Pulmonary artery endothelial cell (primary cell): ENCODE measurements at regions not wholly inside any gene's neighbourhood (a gene's known extent, or its start where the extent isn't known, plus 50 kb on each side); places are given as distances from the start of the nearest gene placed in this dataset.
"Not testable (repeated sequence)": the region's sequence is repeated elsewhere in the genome, so short reads cannot be mapped to it uniquely, and the experiment has no call there.

Experiments
- DNase-seq: peaks from one replicate; pipeline ENCODE4 v3.0.0-alpha.2; 2011; ENCODE audit warnings: low read depth, low spot score

DNA sequence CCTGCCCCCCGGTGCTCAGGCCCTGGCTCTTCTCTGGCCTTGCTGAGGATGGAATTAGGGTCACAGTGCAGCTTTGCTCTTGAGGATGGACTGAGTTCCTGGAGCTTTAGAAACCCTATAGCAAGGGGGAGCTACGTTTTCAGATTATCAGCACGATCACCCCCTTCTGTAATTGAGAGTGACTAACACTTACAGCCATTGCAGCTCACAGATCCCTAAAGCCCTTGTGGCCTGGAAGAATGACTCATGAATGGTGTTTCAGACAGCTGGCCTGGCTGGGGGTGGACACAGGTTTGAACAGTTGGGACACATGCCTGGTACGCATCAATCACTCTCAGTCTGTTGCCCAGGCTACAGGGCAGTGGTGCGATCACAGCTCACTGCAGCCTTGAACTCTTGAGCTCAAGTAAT, 79.7 kb upstream of the IGFBP5 start:
- DNase-seq, result no peak

DNA sequence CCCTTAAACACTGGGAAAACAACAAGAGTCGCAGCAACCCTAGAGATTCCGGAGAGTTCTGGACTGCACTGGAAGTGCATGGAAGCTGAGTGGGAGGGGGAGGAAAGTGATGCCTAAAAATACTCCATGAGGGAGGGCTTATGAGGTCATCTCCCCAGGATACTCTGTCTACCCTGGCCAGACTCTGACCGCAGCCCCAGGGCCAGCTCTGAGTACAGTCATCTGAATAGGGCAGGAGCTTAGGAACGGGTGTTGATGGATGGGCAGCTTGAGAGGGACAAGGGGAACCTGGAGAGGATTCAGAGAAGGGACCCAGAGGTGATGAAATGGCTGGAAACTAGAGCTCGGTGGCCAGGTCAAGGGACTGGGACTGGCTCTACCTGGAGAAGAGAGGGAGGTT, 79.3 kb upstream of the IGFBP5 start:
- DNase-seq, result no peak

DNA sequence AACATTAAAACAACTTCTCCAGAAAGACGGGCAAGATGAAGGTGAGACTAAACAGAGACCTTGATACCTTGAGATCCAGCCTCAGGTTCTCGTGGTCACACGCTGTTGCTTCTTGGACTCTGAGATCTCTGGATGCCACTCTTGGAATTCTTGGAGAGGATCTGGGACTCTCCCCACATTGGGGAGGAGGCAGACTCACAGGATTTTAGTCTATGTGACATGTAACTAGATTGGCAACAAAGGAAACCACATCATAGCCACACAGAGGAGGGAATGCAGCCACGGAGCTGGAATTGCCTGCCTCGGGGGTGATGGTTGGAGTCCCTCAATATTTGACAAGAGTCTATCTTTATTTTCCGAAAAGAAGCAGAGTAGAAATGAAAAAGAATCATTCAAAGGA, 78.8 kb upstream of the IGFBP5 start:
- no peak for DNase-seq

DNA sequence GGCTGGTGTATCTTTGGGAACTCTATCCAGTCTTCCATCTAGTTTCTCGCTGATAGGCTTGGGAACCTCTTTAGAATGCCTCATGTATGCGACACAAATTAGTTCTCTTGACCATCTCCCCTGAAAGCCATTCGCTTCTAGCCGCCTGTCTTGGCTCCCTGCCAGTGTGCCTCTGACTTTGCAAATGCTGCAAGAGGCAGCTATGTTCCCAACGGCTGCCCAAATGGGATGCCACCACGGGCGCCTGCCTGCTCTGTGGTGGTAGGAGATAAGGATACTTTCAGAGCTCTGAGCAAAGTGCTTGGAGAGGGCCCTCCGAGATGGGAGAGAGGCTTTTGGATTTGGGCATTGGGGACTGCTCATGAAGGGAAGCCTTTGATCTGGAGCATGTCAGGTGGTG, 77.7 kb upstream of the IGFBP5 start:
- no peak for DNase-seq

DNA sequence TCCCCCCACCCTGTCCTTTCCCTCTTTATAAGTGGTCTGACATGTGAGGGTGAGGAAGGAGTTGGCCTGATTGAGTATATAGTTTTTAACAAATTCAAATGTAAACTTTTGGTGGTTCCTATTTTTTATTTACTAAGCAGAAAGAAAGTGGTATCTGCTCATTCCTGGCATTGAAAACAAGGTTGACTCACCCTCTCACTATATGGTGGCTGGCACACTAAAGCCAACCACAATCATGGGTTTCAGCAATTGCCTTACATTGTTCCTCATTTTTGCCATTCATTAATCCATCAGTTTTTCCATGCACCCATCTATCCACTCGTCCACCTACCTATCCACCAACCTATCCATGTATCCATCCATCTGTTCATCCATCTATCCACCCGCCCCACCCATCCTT, 75.4 kb upstream of the IGFBP5 start:
- no peak for DNase-seq

- no peak for DNase-seq
Observed at GRCh38 chr2:216770050-216770449, 74.7 kb upstream of the IGFBP5 start.

DNA sequence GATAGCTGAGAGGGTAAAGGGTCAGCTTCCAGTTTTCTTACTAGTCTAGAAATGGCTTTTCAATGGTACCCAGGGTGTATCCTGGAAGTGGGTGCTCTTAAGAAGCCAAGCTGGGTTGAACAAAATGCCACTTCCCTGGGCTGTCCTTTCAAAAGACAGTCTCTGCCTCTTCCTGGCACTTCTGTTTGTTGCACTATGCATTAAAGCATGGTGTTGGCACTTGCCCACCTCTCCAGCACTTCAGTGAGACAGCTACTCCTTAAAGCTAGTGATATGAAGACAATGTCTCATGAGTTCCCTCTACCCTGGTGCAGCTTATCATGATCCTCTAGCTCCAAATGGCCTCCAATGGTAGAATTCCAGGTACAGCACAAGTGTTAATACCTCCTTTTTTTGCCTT, 74.3 kb upstream of the IGFBP5 start:
- DNase-seq, result no peak

GRCh38 chr2:216768908-216769411, 73.6 kb upstream of the IGFBP5 start:
- DNase-seq, result no peak

DNA sequence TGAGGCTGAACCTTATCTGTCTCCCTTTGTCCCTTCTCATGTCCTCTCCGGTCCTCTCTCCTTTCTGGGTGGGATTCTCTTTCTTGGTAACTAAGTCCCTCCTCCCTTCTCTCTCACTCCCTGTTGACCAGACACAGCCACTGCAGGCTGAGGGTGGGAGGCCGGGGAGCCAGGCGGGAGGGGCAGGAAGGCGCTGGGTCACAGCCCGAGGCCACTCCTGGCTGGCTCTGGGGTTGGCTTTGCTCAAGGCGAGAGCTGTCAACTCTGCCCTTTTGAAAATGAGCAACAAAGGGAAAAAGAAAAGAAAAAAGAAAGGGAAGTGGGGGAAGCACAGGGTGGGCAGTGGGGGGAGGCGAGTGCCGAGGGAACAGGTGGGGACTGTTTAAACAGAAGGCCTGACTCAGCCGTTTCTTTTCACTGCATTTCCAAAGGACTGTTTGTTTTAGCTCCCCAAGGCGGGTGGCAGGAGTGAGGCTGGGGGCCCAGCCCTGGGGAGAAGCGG, 70.5 kb upstream of the IGFBP5 start:
- DNase-seq, result no peak

DNA sequence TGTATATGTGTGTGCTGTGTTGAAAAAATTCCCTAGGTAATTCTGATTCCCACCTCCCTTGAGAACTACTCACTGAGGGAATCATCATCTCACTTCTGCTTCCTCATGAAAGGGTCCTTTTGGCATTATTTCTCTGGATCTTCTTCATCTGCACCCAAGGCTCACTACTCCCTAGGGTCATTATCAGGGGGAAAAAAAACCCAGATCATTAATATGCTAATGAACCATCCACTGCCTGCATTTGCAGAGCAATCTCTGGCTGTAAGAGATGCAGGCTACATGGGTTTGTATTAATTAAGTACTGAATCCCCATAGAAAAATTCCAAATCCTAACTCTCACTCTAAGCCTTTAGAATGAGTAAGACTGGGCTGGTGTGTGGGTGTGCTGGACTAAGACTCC, 68.0 kb upstream of the IGFBP5 start:
- DNase-seq, result no peak

GRCh38 chr2:216761809-216762208, 66.5 kb upstream of the IGFBP5 start:
- no peak for DNase-seq

DNA sequence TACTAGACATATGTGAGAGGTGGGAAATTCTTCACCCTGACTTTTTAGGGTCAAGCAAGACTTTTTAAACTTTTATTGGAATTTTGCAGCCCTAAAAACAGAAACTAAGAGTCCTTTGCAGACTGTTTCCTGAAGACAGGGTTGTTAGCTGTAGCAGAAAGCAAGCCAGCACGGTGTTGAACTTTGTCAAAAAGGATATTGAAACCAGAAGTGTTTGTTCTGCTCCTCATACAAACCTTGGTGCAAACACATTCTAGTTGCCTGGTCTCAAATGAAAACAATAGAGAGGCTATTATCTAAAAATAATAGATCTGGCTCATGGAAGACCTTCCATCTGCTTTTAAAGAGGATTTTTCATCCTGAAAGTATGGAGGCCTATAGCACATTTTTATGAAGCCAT, 65.8 kb upstream of the IGFBP5 start:
- no peak for DNase-seq

DNA sequence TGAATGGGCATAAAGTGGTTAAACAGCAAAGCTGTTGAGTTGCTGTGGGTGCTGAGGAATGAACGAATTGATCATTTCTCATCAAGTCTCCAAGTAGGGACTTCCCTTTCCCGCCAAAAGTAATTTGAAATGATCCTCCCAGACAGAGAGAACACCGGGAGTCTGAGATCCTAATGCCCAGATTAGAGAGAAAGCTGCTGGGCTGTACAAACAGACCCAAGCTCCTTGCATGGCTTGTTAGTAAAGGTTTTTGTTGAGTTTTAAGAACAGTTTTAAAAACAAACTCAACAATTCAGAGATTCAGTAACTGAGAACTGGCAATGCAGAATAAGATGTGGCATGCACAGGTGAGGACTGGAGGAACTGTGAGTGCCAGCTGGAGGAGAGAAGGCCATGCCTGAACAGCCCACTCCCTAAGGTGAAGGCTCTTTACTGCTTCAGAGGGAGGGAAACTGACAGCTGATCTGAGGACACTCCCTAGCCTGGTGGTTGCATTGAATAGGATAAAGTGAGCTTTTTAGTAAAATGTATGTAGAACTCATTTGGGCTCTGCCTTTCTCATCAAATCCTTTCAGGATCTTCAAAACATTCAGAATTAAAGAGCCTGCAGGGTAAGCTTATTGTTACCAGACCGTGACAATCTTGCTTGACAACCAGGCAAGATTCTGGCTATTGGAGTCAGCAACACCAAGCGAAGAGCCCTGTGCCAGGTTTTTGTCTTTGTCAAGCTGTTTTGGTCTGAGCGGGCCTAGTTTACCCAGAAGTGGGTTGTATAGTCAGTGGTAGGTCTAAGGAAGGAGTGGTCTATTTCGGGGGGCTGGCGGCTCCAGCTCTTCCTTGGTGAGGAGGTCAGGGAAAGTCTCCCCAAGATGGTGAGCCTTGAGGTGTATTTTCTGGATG, 63.2 kb upstream of the IGFBP5 start:
- no peak for DNase-seq

- DNase-seq, result no peak
Observed at GRCh38 chr2:216757532-216757931, 62.2 kb upstream of the IGFBP5 start.

DNA sequence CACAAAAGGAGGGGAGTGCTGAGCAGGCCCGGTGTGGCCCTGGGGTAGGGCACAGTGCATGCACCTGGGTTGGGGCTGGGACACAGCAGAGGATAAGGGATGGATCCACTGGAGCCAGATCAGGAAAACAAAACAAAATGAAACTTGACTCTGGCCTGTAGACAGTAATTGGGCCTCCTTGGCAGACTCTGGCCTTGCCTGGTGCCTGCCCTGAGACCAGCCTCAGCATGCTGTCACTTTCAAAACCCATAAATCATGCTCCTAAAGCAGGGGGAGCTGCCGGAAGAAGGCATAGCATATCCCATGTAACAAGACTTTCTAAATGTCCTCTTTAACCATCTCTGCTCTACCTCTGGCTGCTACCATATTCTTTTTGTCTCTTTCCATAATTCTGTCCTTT, 61.1 kb upstream of the IGFBP5 start:
- DNase-seq, result no peak

GRCh38 chr2:216754812-216755211, 59.5 kb upstream of the IGFBP5 start:
- no peak for DNase-seq

- no peak for DNase-seq
Observed at GRCh38 chr2:216754336-216754735, 59.0 kb upstream of the IGFBP5 start.

- DNase-seq, result peak; percentile 77
Observed at GRCh38 chr2:216752855-216753505, 57.6 kb upstream of the IGFBP5 start.

GRCh38 chr2:216750750-216751149, 55.4 kb upstream of the IGFBP5 start:
- not testable (repeated sequence) for DNase-seq

GRCh38 chr2:216746268-216746667, 50.9 kb upstream of the IGFBP5 start:
- DNase-seq, result not testable (repeated sequence)

- no peak for DNase-seq
Observed at GRCh38 chr2:216745453-216745852, 50.1 kb upstream of the IGFBP5 start.
